CD4-positive, alpha-beta T cell treated with Interferon alpha-2 for 1 hour (primary cell): ENCODE measurements at regions not wholly inside any gene's neighbourhood (a gene's known extent, or its start where the extent isn't known, plus 50 kb on each side); places are given as distances from the start of the nearest gene placed in this dataset.
"Not testable (repeated sequence)": the region's sequence is repeated elsewhere in the genome, so short reads cannot be mapped to it uniquely, and the experiment has no call there.

Experiments
- DNase-seq, 2 donors: peaks; one replicate each; pipeline ENCODE4 v3.0.0-alpha.2; 2020 to 2022

DNA sequence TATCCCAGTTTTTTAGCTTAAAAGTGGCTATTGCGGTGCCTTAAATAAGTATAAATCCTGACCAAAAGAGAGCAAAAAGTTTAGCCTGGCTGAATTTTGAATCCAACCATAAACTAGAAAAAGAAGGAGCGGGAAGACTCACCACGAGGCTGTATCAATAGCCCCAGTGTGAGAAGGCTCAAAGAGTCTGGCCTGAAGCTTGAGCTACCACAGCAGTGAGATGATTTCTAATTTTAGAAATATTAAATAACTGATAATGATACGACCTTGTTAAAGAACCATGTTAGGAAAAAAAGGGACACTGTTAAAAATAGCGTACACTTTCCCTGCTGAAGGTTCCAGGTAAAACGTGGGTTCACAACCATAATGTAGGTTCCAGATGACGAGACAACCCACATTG lies 134.1 kb upstream of the ZNF462 start:
- no peak for DNase-seq

DNA sequence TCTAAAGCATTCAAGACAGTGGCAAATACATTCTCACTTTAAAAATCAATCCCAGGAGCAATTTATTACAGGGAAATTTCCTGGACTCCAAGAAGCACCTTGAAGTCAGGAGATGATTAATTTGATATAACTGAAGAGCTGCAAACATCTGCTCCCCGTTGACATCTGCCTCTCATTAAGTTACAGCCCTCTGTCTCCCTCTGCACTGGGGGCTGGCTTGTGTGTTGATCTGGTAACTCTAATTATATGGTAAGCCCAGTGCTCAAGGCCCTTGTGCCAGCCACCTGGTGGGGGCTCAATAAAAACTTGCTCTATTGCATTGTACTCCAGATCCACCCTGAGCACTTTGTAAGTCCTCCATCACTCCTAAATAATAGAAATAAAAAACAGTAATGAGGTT lies 131.1 kb upstream of the ZNF462 start:
- no peak for DNase-seq

DNA sequence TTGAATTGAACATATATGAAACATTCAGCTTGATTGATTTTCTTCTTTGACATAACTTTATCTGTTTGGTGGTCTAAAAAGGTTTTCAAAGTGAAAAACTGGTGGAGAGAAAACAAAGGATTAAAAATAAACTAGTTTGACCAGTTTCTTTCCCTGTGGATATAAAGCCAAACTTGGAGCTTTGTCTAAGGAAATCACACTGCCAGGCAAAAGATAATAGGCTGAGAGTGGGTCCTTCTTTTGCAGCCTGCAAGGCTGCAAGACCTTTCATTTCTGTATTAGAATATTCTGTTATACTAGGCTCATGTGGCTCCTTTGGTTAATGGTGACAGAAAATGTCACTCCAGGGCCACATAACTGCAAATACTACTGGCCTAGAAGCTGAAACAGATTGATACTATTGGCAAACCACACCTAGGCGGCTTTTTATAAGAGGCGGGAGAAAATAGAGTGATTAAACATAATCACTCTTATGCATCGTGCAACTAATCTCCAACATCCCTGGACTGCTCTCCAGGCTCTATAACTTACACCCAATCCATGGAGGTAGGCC lies 129.1 kb upstream of the ZNF462 start:
- DNase-seq = no peak

DNA sequence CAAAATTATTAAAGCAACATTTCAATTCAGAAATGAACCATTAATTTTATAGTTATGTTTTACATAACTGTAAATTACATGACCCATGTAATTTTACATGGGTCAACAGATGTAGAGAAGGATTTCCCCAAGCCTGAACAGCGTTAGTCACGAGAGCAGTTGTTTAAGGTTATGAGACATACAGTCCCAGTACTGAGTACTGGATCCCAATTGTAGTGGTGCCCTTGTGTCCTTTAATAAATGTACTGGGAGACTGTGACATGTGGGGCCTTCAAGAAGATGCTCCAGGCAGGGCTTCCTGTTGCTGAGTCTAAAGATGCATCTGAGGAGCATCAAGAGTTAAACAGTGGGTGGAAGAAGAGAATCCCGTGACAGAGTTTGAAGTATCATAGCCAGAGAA lies 125.5 kb upstream of the ZNF462 start:
- DNase-seq = no peak

DNA sequence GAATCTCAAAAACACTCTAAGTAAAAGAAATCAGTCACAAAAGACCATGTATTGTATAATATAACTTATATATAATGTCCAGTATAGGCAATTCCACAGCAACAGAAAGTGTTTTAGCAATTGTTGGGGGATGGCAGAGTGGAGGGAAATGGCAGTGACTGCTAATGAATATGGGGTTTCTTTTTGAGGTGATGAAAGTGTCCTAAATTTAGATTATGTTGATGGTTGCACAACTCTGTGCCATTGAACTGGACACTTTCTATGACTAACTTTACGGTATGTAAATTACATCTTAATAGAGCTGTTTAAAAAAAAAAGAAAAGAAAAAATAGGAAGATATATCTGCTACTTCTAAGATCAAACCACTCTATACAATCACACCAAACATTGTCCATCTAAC lies 124.9 kb upstream of the ZNF462 start:
- DNase-seq = no peak

DNA sequence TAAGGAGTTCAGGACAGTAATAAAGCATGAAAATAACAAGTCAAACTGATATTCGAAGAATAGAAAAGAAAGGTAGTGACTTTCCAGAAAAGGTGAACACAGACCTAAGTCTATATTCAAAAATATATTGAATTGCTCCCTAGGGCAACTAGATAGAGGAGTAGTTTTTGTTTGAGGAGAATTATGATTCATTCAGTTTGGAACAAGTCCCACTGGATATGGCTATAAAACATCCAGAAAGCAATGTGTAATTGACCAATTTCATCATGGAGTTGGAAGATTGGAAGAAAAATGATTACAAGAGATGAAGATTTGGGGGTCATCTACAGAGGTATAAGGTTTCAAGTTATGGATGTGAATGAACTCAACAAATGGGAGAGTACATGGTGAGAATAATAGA lies 117.5 kb upstream of the ZNF462 start:
- no peak for DNase-seq

DNA sequence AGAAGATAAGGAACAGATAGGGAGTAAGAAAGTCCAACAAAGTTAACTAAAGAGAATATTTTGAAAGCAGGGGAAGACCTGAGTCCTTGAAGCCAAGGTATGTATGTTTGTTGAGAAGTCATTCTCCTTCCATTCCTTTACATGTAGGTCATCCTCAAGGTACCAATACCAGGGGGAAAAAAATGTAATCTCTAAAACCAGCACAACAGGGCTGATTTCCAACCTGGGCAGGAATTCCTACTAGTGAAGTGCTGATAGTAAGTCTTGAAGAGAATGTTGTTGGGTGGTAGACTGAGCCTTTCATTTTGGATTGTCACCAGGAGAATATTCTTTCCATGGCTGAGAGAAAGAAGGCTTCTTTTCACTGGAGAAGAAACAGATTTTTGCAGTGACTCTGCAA lies 117.1 kb upstream of the ZNF462 start:
- no peak for DNase-seq

DNA sequence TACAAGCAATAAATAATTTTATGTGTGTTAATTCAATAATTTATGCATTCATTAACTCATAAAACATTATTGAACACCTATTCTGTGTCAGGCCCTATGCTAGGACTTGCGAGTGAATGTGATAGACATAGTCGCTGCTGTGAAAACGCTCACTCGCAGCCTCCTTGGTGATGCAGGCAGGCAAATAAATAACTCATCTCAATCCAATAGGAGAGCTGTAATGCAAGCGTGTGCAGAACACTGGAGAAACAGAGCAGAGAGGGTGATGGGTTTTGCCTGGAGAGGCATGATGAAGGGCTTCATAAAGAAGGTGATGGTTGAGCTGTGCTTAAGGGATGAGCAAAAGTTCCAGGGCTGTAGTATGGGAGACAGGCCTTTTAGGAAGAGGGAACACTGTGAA lies 111.3 kb upstream of the ZNF462 start:
- no peak for DNase-seq

DNA sequence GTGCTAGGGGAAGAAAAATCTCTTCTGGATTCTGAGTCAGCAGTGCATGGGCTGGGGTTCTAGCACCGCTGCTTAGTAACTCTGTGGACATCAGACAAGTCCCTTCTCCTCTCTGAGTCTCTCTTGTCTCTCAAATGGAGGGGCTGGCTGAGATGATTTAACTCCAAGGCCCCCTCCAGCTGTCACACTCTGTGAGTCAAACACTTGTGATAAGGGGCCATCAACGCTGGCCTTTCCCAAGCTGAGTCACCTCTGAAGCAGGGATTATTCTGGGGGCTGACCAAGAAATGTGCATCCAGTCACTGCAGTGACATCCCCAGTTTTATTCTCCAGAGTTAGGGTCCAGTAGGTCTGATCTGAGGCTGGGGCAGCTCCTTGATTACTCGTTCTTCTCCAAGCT lies 110.4 kb upstream of the ZNF462 start:
- DNase-seq = no peak

DNA sequence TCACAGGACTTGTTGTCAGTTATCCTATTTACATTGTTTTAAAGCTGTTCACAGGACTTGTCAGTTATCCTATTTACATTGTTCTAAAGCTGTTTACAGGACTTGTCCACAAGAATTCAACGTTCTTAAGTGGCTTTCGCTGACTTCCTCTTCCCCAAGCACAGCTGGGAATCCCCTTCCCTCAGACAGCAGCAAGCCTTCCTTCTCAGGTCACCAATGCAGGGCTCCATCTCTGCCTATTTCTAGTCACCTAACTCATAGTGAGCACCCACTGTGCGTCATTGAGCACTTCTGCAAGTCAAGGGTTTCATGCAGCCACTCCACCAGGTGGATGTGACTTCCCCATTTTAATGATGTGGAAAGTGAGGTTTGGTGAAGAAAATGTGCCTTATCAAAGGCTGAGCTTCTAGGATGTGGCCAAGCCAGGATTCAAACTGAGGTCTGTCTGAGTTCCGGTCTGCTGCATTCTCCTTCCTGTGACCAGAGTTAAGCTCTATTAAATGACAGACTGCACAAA lies 109.8 kb upstream of the ZNF462 start:
- DNase-seq = peak in 1 of 2 donors; percentile 3

DNA sequence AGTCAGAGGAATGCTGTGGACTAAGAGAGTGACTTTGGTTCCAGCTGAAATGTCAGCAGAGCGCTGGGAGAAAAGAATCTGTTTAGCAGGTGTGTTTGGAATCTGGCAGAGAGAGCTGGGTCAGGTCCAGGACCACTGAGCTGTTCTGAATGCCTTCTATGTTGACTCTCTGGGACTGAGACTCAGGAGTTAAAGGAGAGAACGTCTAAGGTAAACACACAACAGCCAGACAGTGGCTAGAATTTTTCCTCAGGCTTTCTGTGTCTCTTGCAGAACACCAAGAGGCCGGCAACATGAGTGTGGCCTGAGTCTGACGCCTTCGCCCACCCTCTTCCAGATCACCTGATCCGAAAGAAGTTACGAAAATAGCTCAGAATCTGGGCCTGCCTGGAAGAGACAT lies 107.2 kb upstream of the ZNF462 start:
- DNase-seq = no peak

DNA sequence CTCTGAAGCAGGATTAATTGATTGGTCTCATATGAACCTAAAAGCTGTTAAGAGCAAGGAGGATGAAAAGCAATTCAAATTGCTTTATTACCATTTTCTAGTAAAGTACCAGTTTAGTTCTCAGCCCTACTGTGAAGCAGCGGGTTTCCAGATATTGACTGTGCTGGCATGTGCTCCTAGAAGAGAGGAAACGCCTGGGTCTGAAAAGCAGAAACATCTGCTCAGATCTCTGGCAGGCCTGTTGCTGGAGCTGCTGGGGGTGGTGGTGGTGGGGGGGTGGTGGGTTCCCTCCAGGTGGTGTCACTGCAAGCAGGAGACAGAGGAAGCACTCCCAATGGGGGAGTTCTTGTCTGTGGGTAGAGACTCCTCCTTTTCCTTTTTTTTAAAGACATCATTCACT lies 105.5 kb upstream of the ZNF462 start:
- DNase-seq = no peak

DNA sequence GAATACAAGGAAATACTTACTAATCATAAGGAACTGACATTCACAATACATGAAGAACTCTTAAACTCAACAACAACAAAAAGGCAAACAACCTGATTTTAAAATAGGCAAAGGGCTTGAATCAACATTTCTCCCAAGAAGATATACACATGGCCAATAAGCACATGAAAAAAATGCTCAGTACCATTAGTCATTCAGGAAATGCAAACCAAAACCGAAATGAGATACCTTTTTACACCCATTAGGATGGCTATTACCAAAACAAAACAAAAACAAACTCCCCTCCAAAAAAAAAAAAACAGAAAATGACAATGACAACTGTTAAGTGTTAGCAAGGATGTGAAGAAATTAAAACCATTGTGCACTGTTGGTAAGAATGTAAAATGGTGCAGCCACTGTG lies 104.1 kb upstream of the ZNF462 start:
- DNase-seq = no peak

DNA sequence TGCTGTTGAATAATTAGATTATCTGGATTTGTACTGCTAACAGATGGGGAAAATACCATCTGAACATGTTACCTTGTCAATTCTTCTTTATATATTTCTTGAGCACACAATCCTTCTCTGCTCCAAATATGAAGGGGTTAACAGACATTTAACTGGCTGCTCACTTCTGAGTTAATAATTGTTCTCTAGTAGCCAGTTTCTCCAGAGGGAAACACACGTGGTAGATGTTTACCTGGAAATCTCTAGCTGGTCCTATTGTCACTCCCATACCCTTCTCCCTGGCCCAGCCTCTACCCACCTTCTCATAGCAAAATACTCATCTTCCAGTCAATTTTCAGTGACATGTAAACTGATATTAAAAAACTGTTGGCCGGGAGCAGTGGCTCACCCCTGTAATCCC lies 101.5 kb upstream of the ZNF462 start:
- no peak for DNase-seq

DNA sequence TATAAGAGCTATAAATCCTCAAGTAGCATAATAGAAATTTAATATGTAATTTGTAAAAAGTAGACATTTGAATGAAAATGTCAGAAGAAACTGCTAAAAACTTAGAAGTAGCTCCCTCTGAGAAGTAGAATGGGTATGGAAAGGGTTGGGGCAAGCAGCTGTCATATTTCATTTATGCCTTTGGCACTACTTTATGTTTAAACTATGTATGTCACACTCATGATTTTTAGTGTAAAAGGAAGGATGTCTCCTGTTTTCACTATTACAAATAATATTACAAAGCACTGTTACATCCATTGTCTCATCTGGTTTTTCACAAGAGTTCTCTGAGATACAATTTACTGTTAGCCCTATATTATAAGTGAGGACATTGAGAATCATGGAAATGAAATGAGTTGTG lies 96.3 kb upstream of the ZNF462 start:
- DNase-seq = no peak

DNA sequence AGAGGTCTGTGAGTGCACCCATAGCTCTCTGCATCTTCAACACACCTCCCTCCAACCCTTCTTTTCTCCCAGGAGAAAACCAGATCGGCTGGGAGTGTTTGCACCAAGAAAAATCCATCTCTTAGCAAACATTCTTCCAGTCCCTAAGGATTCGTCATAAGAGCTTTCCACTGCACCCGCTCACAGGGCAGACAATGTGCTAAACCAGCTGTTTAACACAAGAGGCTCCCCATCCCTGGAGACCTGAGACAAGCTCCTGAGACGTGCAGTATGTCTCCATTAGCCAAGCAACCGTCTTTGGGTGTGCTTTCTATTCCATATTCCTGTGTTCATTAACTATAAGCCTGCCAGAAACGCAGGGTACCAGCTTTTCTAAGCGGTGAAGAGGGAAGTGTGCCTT lies 93.6 kb upstream of the ZNF462 start:
- DNase-seq = no peak

DNA sequence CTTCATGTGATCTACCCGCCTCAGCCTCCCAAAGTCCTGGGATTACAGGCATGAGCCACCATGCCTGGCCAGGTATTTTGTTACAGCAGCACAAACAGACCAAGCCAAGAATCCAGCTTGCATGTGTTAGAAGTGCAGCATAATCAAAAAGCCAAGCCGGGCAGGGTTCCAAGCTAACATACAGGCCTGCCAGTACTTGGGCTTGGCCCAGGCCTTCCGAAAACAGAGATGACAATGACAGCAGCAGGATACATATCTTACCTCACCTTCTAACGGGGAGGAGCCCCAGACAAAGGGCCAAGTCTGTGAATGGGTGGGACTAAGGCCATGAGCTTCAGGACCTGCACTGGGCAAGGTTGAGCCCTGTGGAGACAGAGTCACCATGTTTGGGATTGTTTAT lies 91.4 kb upstream of the ZNF462 start:
- no peak for DNase-seq

DNA sequence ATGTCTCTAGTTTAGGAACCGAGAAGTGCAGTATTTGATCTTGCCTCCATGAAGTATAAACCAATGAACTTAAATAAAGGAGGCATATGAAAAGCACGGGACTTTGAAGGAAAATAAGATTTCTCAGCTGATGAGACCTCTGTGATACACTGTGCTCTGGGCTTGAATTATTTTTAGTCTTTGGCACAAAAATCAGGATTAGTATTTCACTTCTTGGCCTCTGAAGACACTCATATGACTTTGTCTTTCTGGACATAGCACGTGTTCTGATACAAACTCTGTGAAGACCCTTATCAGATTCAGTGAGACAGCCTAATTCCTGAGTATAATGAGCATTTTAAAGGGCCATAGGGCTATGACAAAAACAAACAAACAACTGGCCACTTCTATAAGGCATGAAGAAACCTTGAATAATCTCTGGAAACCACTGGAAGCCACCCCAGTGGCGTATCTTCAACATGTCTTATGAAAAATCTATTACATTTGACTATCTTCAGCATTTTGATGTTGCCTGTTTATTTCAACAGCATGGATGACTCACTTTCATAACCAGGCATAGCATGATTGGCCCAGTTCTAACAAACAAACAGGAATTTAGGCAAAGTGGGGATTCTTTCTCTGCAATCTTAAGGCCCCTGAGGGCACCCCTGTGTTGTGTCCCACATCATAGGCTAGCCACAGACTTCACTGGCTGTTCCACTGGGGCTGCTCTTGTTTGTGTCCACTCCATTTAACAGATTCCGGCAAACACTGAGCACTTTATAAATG lies 90.3 kb upstream of the ZNF462 start:
- DNase-seq = no peak

DNA sequence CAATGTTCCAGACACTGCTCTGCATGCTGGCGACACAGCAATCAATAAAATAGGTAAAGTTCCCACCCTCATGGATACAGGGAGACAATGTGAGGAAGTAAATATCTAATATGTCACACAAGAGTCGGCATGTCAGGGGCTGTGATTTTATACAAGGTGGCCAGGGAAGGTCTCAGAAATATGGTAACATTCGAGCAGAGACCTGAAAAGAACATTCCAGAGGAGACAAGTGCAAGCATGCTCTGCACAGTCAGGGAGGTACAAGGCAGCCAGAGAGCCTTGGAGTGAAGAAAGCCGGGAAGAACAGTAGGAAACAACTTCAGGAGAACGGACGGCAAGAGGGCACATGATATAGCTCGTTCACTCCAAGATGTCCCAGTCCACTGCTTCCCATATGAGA lies 89.2 kb upstream of the ZNF462 start:
- no peak for DNase-seq

DNA sequence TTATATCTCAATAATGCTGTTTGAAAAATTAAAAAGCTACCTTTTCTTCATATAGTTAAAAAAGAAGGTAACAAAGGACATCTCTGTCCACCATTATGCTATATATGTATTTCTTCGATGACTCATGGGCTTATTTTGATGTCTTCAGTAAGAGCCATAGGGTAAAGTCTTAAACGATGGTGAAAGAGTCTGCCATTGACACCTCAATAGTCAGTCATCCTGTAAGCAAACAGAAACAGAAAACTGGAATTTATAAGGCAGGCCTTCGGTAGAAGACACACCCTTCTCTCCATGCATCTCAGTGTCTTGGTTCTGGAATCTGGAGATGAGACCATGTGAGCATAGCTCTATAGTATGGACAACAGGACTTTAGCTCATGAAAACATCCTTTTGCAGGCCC lies 87.0 kb upstream of the ZNF462 start:
- no peak for DNase-seq

DNA sequence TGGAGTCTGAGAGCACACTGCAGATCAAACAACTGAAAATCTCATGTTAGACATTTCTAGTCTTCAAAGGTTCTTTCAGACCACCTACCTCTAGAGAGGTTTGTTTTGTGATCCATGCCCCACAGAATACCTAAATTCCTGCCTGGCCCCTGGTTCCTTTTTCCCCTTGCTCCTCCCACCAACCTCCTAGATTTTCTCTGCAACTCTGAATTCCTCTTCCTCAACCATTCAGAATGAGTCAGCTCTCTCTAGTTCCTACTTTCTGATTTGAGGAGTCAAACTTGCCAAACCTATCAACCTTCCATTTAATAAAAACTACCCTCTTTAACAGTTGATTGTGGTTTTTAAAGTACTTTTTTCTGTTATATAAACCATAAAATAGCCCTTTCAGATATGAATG lies 83.2 kb upstream of the ZNF462 start:
- DNase-seq = no peak

DNA sequence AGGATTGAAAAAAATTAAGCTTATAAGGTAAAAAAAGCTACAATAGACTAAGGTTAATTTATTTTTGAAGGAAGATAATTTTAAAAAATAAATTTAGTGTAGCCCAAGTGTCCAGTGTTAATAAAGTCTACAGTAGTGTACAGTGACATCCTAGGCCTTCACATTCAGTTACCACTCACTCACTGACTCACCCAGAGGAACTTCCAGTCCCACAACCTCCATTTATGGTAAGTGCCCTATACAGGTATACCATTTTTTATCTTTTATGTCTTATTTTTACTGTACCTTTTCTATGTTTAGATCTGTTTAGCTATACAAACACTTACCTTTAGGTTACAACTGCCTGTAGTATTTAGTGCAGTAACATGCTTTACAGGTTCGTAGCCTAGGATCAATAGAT lies 79.8 kb upstream of the ZNF462 start:
- DNase-seq = no peak

DNA sequence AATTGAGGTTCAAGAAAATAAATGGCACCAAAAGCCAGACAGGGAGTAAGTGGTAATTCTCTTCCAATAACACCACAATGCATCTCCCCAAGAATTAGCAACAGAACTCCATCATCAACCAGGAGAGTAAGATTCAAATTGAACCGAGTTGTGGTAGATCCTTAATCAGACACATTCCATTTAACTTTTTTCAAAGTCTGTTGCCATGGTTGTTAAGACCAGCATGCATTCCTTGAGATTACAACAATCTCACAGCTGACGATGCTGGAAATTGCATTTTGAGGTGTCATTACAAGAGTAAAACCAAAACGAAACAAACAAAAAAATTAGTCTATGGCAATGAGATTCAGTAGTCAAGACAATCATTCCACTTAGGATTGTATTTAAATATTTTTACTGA lies 78.9 kb upstream of the ZNF462 start:
- no peak for DNase-seq

DNA sequence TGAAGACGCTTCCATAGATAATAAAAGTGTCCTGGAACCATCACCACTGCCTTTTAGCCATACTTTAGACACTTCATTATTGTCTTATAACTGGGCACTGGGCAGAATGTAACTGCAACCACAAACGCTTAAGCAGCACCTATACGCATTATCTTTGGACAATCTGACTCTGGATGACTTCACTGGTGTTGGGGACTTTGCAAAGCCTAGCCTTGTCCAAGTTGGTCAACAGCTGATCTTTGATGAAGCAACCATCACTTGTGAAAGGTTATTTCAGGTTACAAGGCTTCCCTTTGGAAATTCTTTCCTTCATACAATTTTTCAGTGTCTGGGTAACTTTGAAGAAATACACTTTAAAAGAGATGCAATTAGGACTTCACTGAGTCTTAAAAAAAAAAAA lies 77.8 kb upstream of the ZNF462 start:
- DNase-seq = no peak

DNA sequence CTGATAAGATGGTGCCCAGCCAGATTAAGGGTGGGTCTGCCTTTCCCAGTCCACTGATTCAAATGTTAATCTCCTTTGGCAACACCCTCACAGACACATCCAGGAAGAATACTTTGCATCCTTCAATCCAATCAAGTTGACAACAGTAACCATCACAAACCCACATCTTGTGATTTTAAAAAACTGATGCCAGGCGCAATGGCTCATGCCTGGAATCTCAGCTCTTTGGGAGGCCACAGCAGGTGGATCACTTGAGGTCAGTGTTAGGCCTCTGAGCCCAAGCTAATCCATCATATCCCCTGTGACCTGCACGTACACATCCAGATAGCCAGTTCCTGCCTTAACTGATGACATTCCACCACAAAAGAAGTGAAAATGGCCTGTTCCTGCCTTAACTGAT lies 74.9 kb upstream of the ZNF462 start:
- DNase-seq = not testable (repeated sequence)
